ENCODE measurements at regions not wholly inside any gene's neighbourhood (a gene's known extent, or its start where the extent isn't known, plus 50 kb on each side); places are given as distances from the start of the nearest gene placed in this dataset.

GRCh38 chr2:128373451-128374000 is 54.9 kb upstream of the HS6ST1 start:
- Histone ChIP-seq H3K9ac (ENCODE audit: low read length) (no peak overlapping the region), H3K9me2 (replicated peaks; ENCODE audit: insufficient read depth, low read length) (no peaks in the 10 kb centered on the region), H3K27me3 (ENCODE audit: low read length) (no peaks in the 10 kb centered on the region), H3K9me3 (ENCODE audit: low read length) (no peaks in the 10 kb centered on the region), H3K79me2 (ENCODE audit: low read length) (no peaks in the 10 kb centered on the region), H3K27ac (ENCODE audit: low read length) (no peak overlapping the region), H3K4me2 (ENCODE audit: low read depth, low read length, poor library complexity, severe bottlenecking) (no peak overlapping the region), H2AFZ (ENCODE audit: low read length) (no peak overlapping the region), H3K4me3 (ENCODE audit: low read length) (no peak overlapping the region), H4K20me1 (ENCODE audit: insufficient read depth, low read depth, low read length) (no peaks in the 10 kb centered on the region), H3K36me3 (ENCODE audit: insufficient read depth, low read length) (no peaks in the 10 kb centered on the region), H3K4me1 (ENCODE audit: low read length) (no peaks in the 10 kb centered on the region)
- DNase-seq: no peak

GRCh38 chr2:128374001-128374710 is 55.5 kb upstream of the HS6ST1 start:
- no peaks in the 10 kb centered on the region for H3K36me3 ChIP-seq (ENCODE audit: insufficient read depth, low read length)
- no peaks in the 10 kb centered on the region for H3K4me1 ChIP-seq (ENCODE audit: low read length)
- H3K79me2 ChIP-seq (ENCODE audit: low read length): no peaks in the 10 kb centered on the region
- H3K27me3 ChIP-seq (ENCODE audit: low read length): no peaks in the 10 kb centered on the region
- H3K9ac ChIP-seq (ENCODE audit: low read length): no peak overlapping the region
- no peaks in the 10 kb centered on the region for H3K9me3 ChIP-seq (ENCODE audit: low read length)
- no peak overlapping the region for H3K4me2 ChIP-seq (ENCODE audit: low read depth, low read length, poor library complexity, severe bottlenecking)
- no peak overlapping the region for H3K27ac ChIP-seq (ENCODE audit: low read length)
- H2AFZ ChIP-seq (ENCODE audit: low read length): no peak overlapping the region
- no peak for DNase-seq
- H3K9me2 ChIP-seq (replicated peaks; ENCODE audit: insufficient read depth, low read length): no peaks in the 10 kb centered on the region
- H3K4me3 ChIP-seq (ENCODE audit: low read length): no peak overlapping the region
- H4K20me1 ChIP-seq (ENCODE audit: insufficient read depth, low read depth, low read length): no peaks in the 10 kb centered on the region

- no peak for DNase-seq
- Histone ChIP-seq H3K9me3 (ENCODE audit: low read length) (no peaks in the 10 kb centered on the region), H3K4me3 (ENCODE audit: low read length) (no peak overlapping the region), H3K9me2 (replicated peaks; ENCODE audit: insufficient read depth, low read length) (no peaks in the 10 kb centered on the region), H3K4me2 (ENCODE audit: low read depth, low read length, poor library complexity, severe bottlenecking) (no peak overlapping the region), H4K20me1 (ENCODE audit: insufficient read depth, low read depth, low read length) (no peaks in the 10 kb centered on the region), H3K9ac (ENCODE audit: low read length) (no peak overlapping the region), H3K27me3 (ENCODE audit: low read length) (no peaks in the 10 kb centered on the region), H3K79me2 (ENCODE audit: low read length) (no peaks in the 10 kb centered on the region), H2AFZ (ENCODE audit: low read length) (no peak overlapping the region), H3K27ac (ENCODE audit: low read length) (no peak overlapping the region), H3K4me1 (ENCODE audit: low read length) (no peaks in the 10 kb centered on the region), H3K36me3 (ENCODE audit: insufficient read depth, low read length) (no peaks in the 10 kb centered on the region)
Measured at GRCh38 chr2:128374711-128375413, 56.2 kb upstream of the HS6ST1 start.

GRCh38 chr2:128375454-128375853 is 56.8 kb upstream of the HS6ST1 start:
- no peak for DNase-seq
- Histone ChIP-seq H3K27me3 (ENCODE audit: low read length) (no peaks in the 10 kb centered on the region), H4K20me1 (ENCODE audit: insufficient read depth, low read depth, low read length) (no peaks in the 10 kb centered on the region), H3K27ac (ENCODE audit: low read length) (no peak overlapping the region), H3K9ac (ENCODE audit: low read length) (no peak overlapping the region), H3K4me2 (ENCODE audit: low read depth, low read length, poor library complexity, severe bottlenecking) (no peak overlapping the region), H3K9me2 (replicated peaks; ENCODE audit: insufficient read depth, low read length) (no peaks in the 10 kb centered on the region), H3K79me2 (ENCODE audit: low read length) (no peaks in the 10 kb centered on the region), H3K4me3 (ENCODE audit: low read length) (no peak overlapping the region), H3K36me3 (ENCODE audit: insufficient read depth, low read length) (no peaks in the 10 kb centered on the region), H2AFZ (ENCODE audit: low read length) (no peak overlapping the region), H3K9me3 (ENCODE audit: low read length) (no peaks in the 10 kb centered on the region), H3K4me1 (ENCODE audit: low read length) (no peaks in the 10 kb centered on the region)

GRCh38 chr2:128376241-128377041 is 57.8 kb upstream of the HS6ST1 start:
- no peak overlapping the region for H3K27ac ChIP-seq (ENCODE audit: low read length)
- no peaks in the 10 kb centered on the region for H3K79me2 ChIP-seq (ENCODE audit: low read length)
- no peak for DNase-seq
- H3K9me2 ChIP-seq (replicated peaks; ENCODE audit: insufficient read depth, low read length): no peaks in the 10 kb centered on the region
- no peaks in the 10 kb centered on the region for H3K4me1 ChIP-seq (ENCODE audit: low read length)
- H3K4me2 ChIP-seq (ENCODE audit: low read depth, low read length, poor library complexity, severe bottlenecking): no peak overlapping the region
- H3K4me3 ChIP-seq (ENCODE audit: low read length): no peak overlapping the region
- H3K9me3 ChIP-seq (ENCODE audit: low read length): no peaks in the 10 kb centered on the region
- no peaks in the 10 kb centered on the region for H3K36me3 ChIP-seq (ENCODE audit: insufficient read depth, low read length)
- no peak overlapping the region for H3K9ac ChIP-seq (ENCODE audit: low read length)
- no peaks in the 10 kb centered on the region for H3K27me3 ChIP-seq (ENCODE audit: low read length)
- no peak overlapping the region for H2AFZ ChIP-seq (ENCODE audit: low read length)
- H4K20me1 ChIP-seq (ENCODE audit: insufficient read depth, low read depth, low read length): no peaks in the 10 kb centered on the region

GRCh38 chr2:128377071-128377910 is 58.6 kb upstream of the HS6ST1 start:
- Histone ChIP-seq H3K9me3 (ENCODE audit: low read length) (no peaks in the 10 kb centered on the region), H3K4me3 (ENCODE audit: low read length) (no peak overlapping the region), H3K27me3 (ENCODE audit: low read length) (no peaks in the 10 kb centered on the region), H3K36me3 (ENCODE audit: insufficient read depth, low read length) (no peaks in the 10 kb centered on the region), H4K20me1 (ENCODE audit: insufficient read depth, low read depth, low read length) (no peaks in the 10 kb centered on the region), H3K9me2 (replicated peaks; ENCODE audit: insufficient read depth, low read length) (no peaks in the 10 kb centered on the region), H2AFZ (ENCODE audit: low read length) (no peak overlapping the region), H3K27ac (ENCODE audit: low read length) (no peak overlapping the region), H3K4me1 (ENCODE audit: low read length) (no peaks in the 10 kb centered on the region), H3K9ac (ENCODE audit: low read length) (no peak overlapping the region), H3K4me2 (ENCODE audit: low read depth, low read length, poor library complexity, severe bottlenecking) (no peak overlapping the region), H3K79me2 (ENCODE audit: low read length) (no peaks in the 10 kb centered on the region)
- DNase-seq: no peak

- Histone ChIP-seq H3K36me3 (ENCODE audit: insufficient read depth, low read length) (no peaks in the 10 kb centered on the region), H3K27me3 (ENCODE audit: low read length) (no peaks in the 10 kb centered on the region), H3K9ac (ENCODE audit: low read length) (no peak overlapping the region), H3K79me2 (ENCODE audit: low read length) (no peaks in the 10 kb centered on the region), H2AFZ (ENCODE audit: low read length) (no peak overlapping the region), H3K4me3 (ENCODE audit: low read length) (no peak overlapping the region), H3K27ac (ENCODE audit: low read length) (no peak overlapping the region), H4K20me1 (ENCODE audit: insufficient read depth, low read depth, low read length) (no peaks in the 10 kb centered on the region), H3K4me2 (ENCODE audit: low read depth, low read length, poor library complexity, severe bottlenecking) (no peak overlapping the region), H3K9me3 (ENCODE audit: low read length) (no peaks in the 10 kb centered on the region), H3K9me2 (replicated peaks; ENCODE audit: insufficient read depth, low read length) (no peaks in the 10 kb centered on the region), H3K4me1 (ENCODE audit: low read length) (no peaks in the 10 kb centered on the region)
- DNase-seq: no peak
Measured at GRCh38 chr2:128378231-128379020, 59.8 kb upstream of the HS6ST1 start.
